H54 (cell line): ENCODE measurements at regions not wholly inside any gene's neighbourhood (a gene's known extent, or its start where the extent isn't known, plus 50 kb on each side); places are given as distances from the start of the nearest gene placed in this dataset.

Experiments
- DNase-seq: peaks from one replicate; pipeline ENCODE4 v3.0.0; 2011; ENCODE audit warnings: low spot score, mixed read lengths; ENCODE audit not compliant: insufficient read length
- FAIRE-seq: peaks from 3 replicates; lab custom pipeline; 2011; peaks lifted over from hg19 to GRCh38; lab: Jason Lieb, UNC
- POLR2A ChIP-seq: IDR thresholded peaks from 2 replicates; pipeline ENCODE4 v1.6.1; 2011; ENCODE audit warnings: low read depth, mild to moderate bottlenecking, low read length

DNA sequence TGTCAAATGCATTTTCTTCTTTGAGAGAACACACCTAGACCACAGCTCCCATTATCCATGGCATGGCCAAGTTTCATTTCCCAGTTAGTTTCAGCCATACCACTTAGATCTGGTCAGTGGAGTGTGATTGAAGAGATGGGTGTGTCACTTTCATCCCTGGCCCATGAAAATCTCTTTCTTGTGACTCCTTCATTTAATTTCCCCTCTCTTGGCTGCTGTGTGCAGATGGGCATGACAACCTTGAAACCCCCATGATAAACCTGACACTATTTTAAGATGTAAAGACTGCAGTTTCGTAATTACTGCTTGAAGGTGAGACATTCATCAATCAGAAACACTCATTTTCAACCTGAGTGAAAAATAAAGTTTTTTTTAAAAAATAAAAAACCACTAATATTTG, 284.9 kb downstream of the IL15 start:
- no peak for TF ChIP-seq POLR2A
- DNase-seq (no peak), FAIRE-seq (no peak)

DNA sequence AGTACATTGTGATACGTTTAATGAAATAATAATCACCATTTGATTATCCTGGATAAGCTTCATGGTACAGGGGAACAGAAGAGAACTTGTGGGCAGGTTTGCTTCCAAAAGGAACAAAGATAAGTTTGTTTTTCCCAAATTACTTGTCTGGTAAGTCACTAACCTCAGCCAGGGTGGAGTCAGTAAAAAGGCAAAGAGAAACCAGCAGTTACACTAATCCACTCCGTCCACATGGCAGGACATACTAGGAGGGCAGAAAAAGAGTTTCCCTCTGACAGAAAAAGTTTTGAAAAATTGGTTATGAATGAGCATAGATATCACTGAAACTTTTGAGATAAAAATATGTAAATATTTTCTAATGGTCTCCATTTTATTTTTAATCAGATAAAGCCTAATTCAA, 285.9 kb downstream of the IL15 start:
- TF ChIP-seq POLR2A: no peak
- FAIRE-seq (no peak), DNase-seq (no peak)

DNA sequence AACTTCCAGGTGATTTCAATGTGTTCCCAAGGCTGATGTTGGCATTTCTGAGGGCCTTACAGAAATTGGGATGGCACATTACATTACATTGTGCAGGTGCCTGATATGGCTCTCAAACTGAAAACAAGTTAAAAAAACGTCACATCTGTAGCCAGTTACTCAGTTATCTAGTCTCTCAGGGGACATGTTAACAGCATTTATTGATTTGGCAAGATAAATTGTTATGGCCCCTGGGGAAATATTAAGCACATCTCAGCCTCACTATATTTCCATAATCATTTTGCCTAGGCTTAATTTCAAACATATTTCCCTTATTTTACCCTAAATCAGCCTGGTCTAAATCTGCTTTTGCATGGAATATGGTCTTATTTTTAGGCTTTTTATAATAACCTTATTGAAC, 290.0 kb downstream of the IL15 start:
- TF ChIP-seq POLR2A: no peak
- DNase-seq: no peak
- FAIRE-seq: no peak

DNA sequence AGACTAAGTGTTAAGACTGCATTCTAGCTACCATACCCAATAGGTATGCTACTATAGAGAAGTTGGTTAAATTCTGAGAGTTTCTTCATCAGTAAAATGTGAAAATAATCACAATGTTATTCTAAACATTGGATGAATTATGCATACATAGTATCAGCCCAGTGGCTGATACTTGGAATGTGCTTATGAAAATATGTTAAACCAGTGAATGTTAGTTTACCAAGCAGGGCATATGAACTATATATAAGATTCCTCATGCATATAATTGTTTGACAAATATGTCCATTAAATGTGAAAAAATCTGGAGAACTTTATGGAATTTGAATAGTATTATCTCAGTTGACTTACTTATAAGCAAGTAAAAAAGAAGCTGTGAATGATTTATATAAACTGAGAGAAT, 296.1 kb downstream of the IL15 start:
- no peak for TF ChIP-seq POLR2A
- DNase-seq (no peak), FAIRE-seq (no peak)

DNA sequence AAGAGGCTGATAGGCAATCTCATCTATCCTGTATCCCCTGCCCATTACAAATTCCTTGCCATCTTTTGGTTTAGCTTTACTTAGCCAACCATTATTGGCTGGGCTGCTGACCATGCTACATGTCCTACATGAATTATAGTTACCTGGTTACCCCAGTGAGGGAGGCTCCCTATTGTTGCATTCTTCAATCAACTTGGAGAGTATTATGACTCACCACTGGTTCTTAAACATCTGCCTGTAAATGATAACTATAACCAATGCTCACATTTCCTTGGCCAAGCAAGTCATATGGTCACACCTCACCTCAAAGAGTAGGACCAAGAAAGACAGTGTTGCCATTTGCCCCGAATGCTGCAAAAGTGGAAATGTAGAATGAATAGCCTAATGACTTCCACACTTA, 297.6 kb downstream of the IL15 start:
- DNase-seq: no peak
- FAIRE-seq: no peak
- no peak for TF ChIP-seq POLR2A

DNA sequence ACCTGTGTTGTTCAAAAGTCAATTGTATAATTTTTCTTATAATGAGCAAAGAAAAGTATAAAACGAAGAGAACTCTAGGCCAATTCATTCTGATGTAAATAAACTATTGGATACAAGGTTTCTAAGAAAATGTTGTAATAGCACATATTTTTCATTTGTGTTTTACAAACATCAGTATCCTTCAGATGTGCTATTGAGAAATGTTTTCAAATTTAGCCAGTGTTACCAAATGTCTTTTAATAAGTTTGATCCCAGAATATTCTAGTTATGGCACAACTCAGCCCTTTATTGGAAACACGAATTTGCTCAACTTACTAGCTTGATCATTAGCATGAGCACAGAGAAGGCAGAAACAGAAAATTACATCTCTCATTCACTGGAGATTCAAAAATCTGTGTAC, 319.3 kb downstream of the IL15 start:
- no peak for TF ChIP-seq POLR2A
- FAIRE-seq: no peak
- no peak for DNase-seq

DNA sequence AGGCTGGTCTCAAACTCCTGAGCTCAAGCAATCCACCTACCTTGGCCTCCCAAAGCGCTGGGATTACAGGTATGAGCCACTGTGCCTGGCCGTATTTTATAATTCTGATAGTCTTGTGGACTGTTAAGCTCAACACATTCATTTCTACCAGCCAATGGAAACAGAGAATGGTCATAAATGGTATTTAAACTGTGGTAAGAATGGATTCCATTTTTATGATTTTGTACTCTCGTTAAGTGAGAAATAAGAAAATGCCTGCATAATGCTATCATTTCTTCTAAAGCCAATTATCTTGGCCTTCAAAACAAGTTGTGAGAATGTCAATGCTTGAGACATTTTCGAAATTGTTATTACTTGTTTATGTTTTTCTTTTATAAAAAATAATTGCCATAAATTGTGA, 321.0 kb downstream of the IL15 start:
- no peak for TF ChIP-seq POLR2A
- FAIRE-seq: no peak
- no peak for DNase-seq

DNA sequence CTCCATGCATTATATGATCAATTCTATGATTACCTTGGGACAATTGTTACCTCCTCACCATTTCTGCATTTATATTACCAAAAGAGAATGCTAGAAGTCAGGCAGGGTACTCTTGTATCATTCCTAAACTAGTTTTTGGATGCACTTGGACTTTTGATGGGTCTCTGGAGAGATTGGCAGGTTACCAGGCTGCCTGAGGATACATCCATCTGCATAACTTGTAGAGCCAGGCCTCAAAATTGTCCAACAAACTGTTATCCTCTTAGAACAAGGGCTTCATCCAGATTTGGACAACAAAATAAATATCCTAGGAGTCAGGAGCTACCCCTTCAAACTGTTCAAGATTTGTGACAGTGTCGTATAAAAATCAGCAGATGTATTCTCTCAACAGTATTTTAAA, 326.1 kb downstream of the IL15 start:
- TF ChIP-seq POLR2A: no peak
- DNase-seq (no peak), FAIRE-seq (no peak)

DNA sequence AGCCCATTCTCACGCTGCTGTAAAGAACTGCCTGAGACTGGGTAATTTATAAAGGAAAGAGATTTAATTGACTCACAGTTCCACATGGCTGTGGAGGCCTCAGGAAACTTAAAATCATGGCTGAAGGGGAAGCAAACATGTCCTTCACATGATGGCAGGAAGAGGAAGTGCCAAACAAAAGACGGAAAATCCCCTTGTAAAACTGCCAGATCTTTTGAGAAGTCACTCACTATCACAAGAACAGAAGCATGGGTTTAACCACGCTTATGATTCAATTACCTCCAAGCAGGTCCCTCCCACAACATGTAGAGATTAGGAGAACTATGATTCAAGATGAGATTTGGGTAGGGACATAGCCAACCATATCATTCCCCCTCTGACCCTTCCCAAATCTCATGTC, 335.5 kb downstream of the IL15 start:
- no peak for DNase-seq
- no peak for FAIRE-seq
- no peak for TF ChIP-seq POLR2A

DNA sequence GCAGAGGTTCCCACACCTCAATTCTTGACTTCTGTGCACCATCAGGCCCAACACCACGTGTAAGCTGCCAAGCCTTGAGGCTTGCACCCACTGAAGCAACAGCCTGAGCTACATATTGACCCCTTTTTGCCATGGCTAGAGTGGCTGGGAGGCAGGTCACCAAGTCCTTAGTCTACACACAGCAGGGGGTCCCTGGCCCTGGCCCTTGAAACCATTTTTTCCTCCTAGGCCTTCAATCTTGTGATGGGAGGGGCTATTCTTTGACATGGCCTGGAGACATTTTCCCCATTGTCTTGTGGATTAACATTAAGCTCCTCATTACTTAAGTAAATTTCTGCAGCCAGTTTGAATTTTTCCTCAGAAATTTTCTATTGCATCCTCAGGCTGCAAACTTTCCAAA, 336.6 kb downstream of the IL15 start:
- DNase-seq (no peak), FAIRE-seq (no peak)
- TF ChIP-seq POLR2A: no peak
